ENCODE measurements at regions not wholly inside any gene's neighbourhood (a gene's known extent, or its start where the extent isn't known, plus 50 kb on each side); places are given as distances from the start of the nearest gene placed in this dataset.

GRCh38 chr14:53628732-53629430, 327.7 kb downstream of the BMP4 start:
- Histone ChIP-seq H3K9ac (ENCODE audit: low read length) (no peak overlapping the region), H3K27me3 (replicated peaks in 1 of 4; ENCODE audit: control extremely low read depth in 1 of 4, control insufficient read depth in 3 of 4, insufficient read depth in 4 of 4, low read length in 3 of 4) (peaks cover 0 to 3% (median 0%) of the 10 kb centered on the region in 4 experiments), H3K4me2 (replicated peaks; ENCODE audit: low read depth, low read length, poor library complexity, severe bottlenecking) (no peak overlapping the region), H3K27ac (ENCODE audit: low read length in 2 of 2) (no peak overlapping the region), H4K20me1 (ENCODE audit: control insufficient read depth, insufficient read depth, low read length, poor library complexity, severe bottlenecking) (no peaks in the 10 kb centered on the region), H2AFZ (ENCODE audit: insufficient read depth, low read depth, low read length, poor library complexity, severe bottlenecking) (no peak overlapping the region), H3K4me3 (ENCODE audit: control extremely low read depth in 1 of 5, extremely low read depth in 1 of 5, insufficient read depth in 1 of 5, low read depth in 2 of 5, low read length in 4 of 5) (no peak overlapping the region), H3K9me3 (ENCODE audit: control extremely low read depth in 1 of 3, control insufficient read depth in 2 of 3, insufficient read depth in 1 of 3, low read length in 2 of 3) (peaks cover 0 to 4% (median 0%) of the 10 kb centered on the region in 3 donors), H3K36me3 (replicated peaks in 1 of 2; ENCODE audit: control extremely low read depth in 1 of 2, control insufficient read depth in 1 of 2, extremely low read depth in 1 of 2, insufficient read depth in 2 of 2, low read length in 1 of 2) (no peaks in the 10 kb centered on the region), H3K4me1 (ENCODE audit: control insufficient read depth in 2 of 2, insufficient read depth in 2 of 2, low read length in 2 of 2) (no peaks in the 10 kb centered on the region), H3K79me2 (ENCODE audit: control insufficient read depth, insufficient read depth, low read length) (no peaks in the 10 kb centered on the region)
- intact Hi-C loops (cut with micrococcal nuclease): no loop called here
- ATAC-seq (ENCODE audit: low read depth): no peak
- CTCF ChIA-PET: no interaction called here
- no peak overlapping the region for H3K4me3 Mint-ChIP-seq
- no peak for DNase-seq
- POLR2A ChIA-PET: no interaction called here
- peaks cover 10% of the 10 kb centered on the region for H3K27me3 Mint-ChIP-seq
- no peaks in the 10 kb centered on the region for H3K9me3 Mint-ChIP-seq (ENCODE audit: insufficient read depth)
- WGBS (ENCODE audit: insufficient coverage): 78% methylated on average over 4 of the region's 6 CpGs
- no peaks in the 10 kb centered on the region for H3K4me1 Mint-ChIP-seq
- TF ChIP-seq CTCF (IDR thresholded peaks at IDR 0.05) (no peak), EZH2 (IDR thresholded peaks at IDR 0.05; ENCODE audit: borderline replicate concordance, insufficient read depth, low read depth, low read length, poor library complexity, severe bottlenecking) (no peak)
- no peak overlapping the region for H3K27ac Mint-ChIP-seq

- Histone ChIP-seq H3K79me2 (ENCODE audit: control insufficient read depth, insufficient read depth, low read length) (no peaks in the 10 kb centered on the region), H3K4me1 (ENCODE audit: control insufficient read depth in 2 of 2, insufficient read depth in 2 of 2, low read length in 2 of 2) (no peaks in the 10 kb centered on the region), H3K27ac (ENCODE audit: low read length in 2 of 2) (no peak overlapping the region), H3K4me2 (replicated peaks; ENCODE audit: low read depth, low read length, poor library complexity, severe bottlenecking) (no peak overlapping the region), H3K9me3 (ENCODE audit: control extremely low read depth in 1 of 3, control insufficient read depth in 2 of 3, insufficient read depth in 1 of 3, low read length in 2 of 3) (peaks cover 0 to 4% (median 0%) of the 10 kb centered on the region in 3 donors), H3K27me3 (replicated peaks in 1 of 4; ENCODE audit: control extremely low read depth in 1 of 4, control insufficient read depth in 3 of 4, insufficient read depth in 4 of 4, low read length in 3 of 4) (peaks cover 0 to 3% (median 0%) of the 10 kb centered on the region in 4 experiments), H3K9ac (ENCODE audit: low read length) (no peak overlapping the region), H3K36me3 (replicated peaks in 1 of 2; ENCODE audit: control extremely low read depth in 1 of 2, control insufficient read depth in 1 of 2, extremely low read depth in 1 of 2, insufficient read depth in 2 of 2, low read length in 1 of 2) (no peaks in the 10 kb centered on the region), H4K20me1 (ENCODE audit: control insufficient read depth, insufficient read depth, low read length, poor library complexity, severe bottlenecking) (no peaks in the 10 kb centered on the region), H3K4me3 (ENCODE audit: control extremely low read depth in 1 of 5, extremely low read depth in 1 of 5, insufficient read depth in 1 of 5, low read depth in 2 of 5, low read length in 4 of 5) (no peak overlapping the region), H2AFZ (ENCODE audit: insufficient read depth, low read depth, low read length, poor library complexity, severe bottlenecking) (no peak overlapping the region)
- Mint-ChIP-seq H3K4me3 (no peak overlapping the region), H3K9me3 (ENCODE audit: insufficient read depth) (no peaks in the 10 kb centered on the region), H3K27me3 (peaks cover 10% of the 10 kb centered on the region), H3K27ac (no peak overlapping the region), H3K4me1 (no peaks in the 10 kb centered on the region)
- POLR2A ChIA-PET: no interaction called here
- no CpG with 5 or more reads among the region's 1 CpG for WGBS (ENCODE audit: insufficient coverage)
- CTCF ChIA-PET: no interaction called here
- intact Hi-C loops (cut with micrococcal nuclease): no loop called here
- ATAC-seq (ENCODE audit: low read depth): no peak
- no peak for TF ChIP-seq CTCF (IDR thresholded peaks at IDR 0.05)
- TF ChIP-seq EZH2 (IDR thresholded peaks at IDR 0.05; ENCODE audit: borderline replicate concordance, insufficient read depth, low read depth, low read length, poor library complexity, severe bottlenecking): no peak
- no peak for DNase-seq
These were observed 328.4 kb downstream of the BMP4 start for GRCh38 chr14:53628261-53628660.

Data from B cell (primary cell).